ENCODE measurements at regions not wholly inside any gene's neighbourhood (a gene's known extent, or its start where the extent isn't known, plus 50 kb on each side); places are given as distances from the start of the nearest gene placed in this dataset.
"Not testable (repeated sequence)": the region's sequence is repeated elsewhere in the genome, so short reads cannot be mapped to it uniquely, and the experiment has no call there.

DNA sequence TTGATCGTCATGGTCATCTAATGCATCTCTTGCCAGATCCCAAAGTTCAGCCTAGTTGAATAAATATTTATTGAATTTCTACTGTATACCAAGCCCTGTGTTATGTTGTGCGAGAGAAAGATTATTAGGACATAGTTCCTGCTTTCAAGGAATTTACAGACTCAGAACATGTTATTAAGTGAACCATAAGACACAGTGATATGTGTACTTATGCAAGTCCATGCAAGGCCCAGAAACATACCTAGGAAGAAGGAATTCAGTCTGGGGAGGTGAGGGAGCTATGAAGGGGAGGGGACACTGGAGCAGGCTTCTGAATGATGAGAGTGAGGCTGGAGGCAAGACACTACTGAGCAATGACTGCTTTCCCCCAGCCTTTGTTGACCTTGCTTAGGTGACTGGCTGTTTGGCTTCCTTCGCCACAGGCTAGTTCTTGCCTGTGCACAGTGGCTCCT, 81.4 kb downstream of the ACAA2 start:
- Mint-ChIP-seq H3K4me1 (no peaks in the 10 kb centered on the region), H3K27me3 (peaks cover 15% of the 10 kb centered on the region), H3K4me3 (no peak overlapping the region), H3K9me3 (ENCODE audit: low read depth) (no peaks in the 10 kb centered on the region), H3K36me3 (no peaks in the 10 kb centered on the region), H3K27ac (no peak overlapping the region)
- DNase-seq: no peak
- CTCF ChIA-PET: interaction anchor here (1.3 kb wide), 1 partner anchor 128 kb away, joined by 4 read pairs; no protein-coding TSS in a partner anchor
- no peak for ATAC-seq

GRCh38 chr18:49731421-49731841, 81.9 kb downstream of the ACAA2 start:
- ATAC-seq (no peak), DNase-seq (no peak)
- Mint-ChIP-seq H3K4me1 (no peaks in the 10 kb centered on the region), H3K27me3 (peaks cover 11% of the 10 kb centered on the region), H3K27ac (no peak overlapping the region), H3K4me3 (no peak overlapping the region), H3K36me3 (no peaks in the 10 kb centered on the region), H3K9me3 (ENCODE audit: low read depth) (no peaks in the 10 kb centered on the region)
- CTCF ChIA-PET: interaction anchor here (1.3 kb wide), 1 partner anchor 129 kb away, joined by 4 read pairs; no protein-coding TSS in a partner anchor

- H3K27me3 Mint-ChIP-seq: peaks cover 11% of the 10 kb centered on the region
- DNase-seq (no peak), ATAC-seq (no peak)
- CTCF ChIA-PET: interaction anchor here (1.3 kb wide), 1 partner anchor 129 kb away, joined by 4 read pairs; no protein-coding TSS in a partner anchor
- H3K27ac Mint-ChIP-seq: no peak overlapping the region
- no peaks in the 10 kb centered on the region for H3K36me3 Mint-ChIP-seq
- H3K9me3 Mint-ChIP-seq (ENCODE audit: low read depth): no peaks in the 10 kb centered on the region
- H3K4me1 Mint-ChIP-seq: no peaks in the 10 kb centered on the region
- H3K4me3 Mint-ChIP-seq: no peak overlapping the region
Observed at GRCh38 chr18:49730951-49731391, 82.4 kb downstream of the ACAA2 start.

- DNase-seq (peak; percentile 55), ATAC-seq (peak; percentile 48)
- peaks cover 8% of the 10 kb centered on the region for H3K4me1 Mint-ChIP-seq
- H3K9me3 Mint-ChIP-seq (ENCODE audit: low read depth): no peaks in the 10 kb centered on the region
- H3K36me3 Mint-ChIP-seq: no peaks in the 10 kb centered on the region
- CTCF ChIA-PET: interaction anchor here (0.7 to 0.9 kb wide), 2 partner anchors 10 to 134 kb away, joined by 3 read pairs; no protein-coding TSS in a partner anchor
- H3K27me3 Mint-ChIP-seq: peaks cover 6% of the 10 kb centered on the region
- H3K4me3 Mint-ChIP-seq: no peak overlapping the region
- no peak overlapping the region for H3K27ac Mint-ChIP-seq
Observed at GRCh38 chr18:49728542-49728941, 84.8 kb downstream of the ACAA2 start.

DNA sequence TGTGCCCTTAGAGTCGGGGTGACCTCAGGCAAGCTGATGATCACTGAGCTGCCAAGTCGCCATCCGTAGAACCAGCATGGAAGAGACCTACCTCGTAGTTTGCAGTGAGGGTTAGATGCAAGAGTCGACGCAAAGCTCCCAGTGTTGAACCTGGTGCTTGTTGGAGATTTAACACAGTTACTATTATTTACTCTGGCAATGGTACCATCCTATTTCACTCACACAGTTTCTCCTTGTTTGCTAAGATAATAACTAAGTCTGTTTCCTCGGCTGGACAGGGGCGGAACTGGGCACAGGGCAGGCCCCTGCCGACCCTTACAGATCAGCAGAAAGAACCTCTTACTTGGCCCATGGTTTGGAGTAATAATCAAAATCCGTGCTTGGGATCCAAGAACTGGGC, 85.5 kb downstream of the ACAA2 start:
- no peaks in the 10 kb centered on the region for H3K36me3 Mint-ChIP-seq
- ATAC-seq (no peak), DNase-seq (no peak)
- H3K9me3 Mint-ChIP-seq (ENCODE audit: low read depth): no peaks in the 10 kb centered on the region
- peaks cover 13% of the 10 kb centered on the region for H3K27me3 Mint-ChIP-seq
- CTCF ChIA-PET: interaction anchor here (1.6 kb wide), 1 partner anchor 167 kb away, joined by 4 read pairs; no protein-coding TSS in a partner anchor
- H3K4me1 Mint-ChIP-seq: peaks cover 12% of the 10 kb centered on the region
- H3K4me3 Mint-ChIP-seq: no peak overlapping the region
- H3K27ac Mint-ChIP-seq: no peak overlapping the region

DNA sequence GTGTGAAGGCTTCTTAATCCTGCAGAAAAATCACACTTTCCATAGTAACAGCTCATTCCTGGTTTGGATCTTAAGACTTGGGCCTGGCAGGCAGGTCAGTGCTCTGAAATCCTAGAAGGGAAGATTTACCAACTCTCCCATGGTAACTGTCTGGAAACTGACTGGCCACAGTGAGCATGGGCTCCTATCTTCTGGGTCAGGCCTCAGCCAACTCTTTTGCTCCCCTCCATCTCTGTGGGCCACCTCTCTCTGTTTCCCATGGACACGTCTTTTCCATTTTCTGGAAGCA, 86.7 kb downstream of the ACAA2 start:
- Mint-ChIP-seq H3K36me3 (no peaks in the 10 kb centered on the region), H3K4me3 (no peak overlapping the region), H3K27me3 (peaks cover 25% of the 10 kb centered on the region), H3K9me3 (ENCODE audit: low read depth) (no peaks in the 10 kb centered on the region), H3K4me1 (peaks cover 12% of the 10 kb centered on the region), H3K27ac (no peak overlapping the region)
- DNase-seq (no peak), ATAC-seq (no peak)
- CTCF ChIA-PET: interaction anchor here (1.6 kb wide), 1 partner anchor 166 kb away, joined by 4 read pairs; no protein-coding TSS in a partner anchor

DNA sequence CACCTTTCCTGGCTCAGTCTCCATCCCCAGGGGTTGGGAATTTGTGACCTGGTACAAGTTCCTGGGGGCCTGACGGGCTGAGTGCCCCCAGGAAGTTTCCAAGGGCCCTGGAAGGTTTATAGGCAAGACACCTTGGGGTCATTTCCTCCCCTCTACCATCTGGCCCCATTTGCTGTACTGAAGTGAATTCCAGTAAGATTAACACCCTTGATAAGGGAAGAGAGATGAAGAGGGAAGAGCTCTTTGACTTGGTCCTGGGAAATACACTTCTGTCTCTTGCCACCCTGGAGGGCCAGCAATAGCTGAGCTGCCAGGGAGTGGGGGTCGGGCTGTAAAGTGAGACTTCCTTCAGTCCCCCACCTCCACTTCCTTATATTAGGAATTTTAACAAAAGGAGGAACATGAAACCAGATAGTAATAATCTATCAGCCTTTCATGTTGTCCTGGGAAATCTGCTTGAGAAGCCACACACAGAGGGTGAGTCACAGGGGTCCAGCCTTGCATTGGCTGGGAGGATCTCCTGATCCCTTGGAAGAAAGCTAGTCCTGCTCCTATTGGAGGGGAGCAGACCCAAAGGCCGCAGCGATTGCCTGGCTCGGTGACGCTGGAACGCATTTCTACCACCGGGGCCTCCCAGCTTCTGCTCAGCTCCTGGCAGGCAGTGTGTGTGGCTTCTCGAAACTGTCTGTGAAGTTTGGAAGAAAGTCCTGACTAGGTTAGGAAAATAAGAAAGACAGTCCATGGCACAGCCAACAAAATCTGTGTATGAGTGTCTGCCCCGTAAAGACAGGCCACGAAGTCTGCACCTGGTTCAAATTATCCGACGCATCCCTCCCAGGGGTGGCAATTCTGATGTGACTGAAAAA, 87.3 kb downstream of the ACAA2 start:
- H3K36me3 Mint-ChIP-seq: no peaks in the 10 kb centered on the region
- no peak for DNase-seq
- no peak overlapping the region for H3K4me3 Mint-ChIP-seq
- peaks cover 28% of the 10 kb centered on the region for H3K27me3 Mint-ChIP-seq
- H3K27ac Mint-ChIP-seq: no peak overlapping the region
- no peak for ATAC-seq
- peaks cover 12% of the 10 kb centered on the region for H3K4me1 Mint-ChIP-seq
- no peaks in the 10 kb centered on the region for H3K9me3 Mint-ChIP-seq (ENCODE audit: low read depth)
- CTCF ChIA-PET: no interaction called here

- peak overlapping the region; percentile 2 for H3K4me3 Mint-ChIP-seq
- CTCF ChIA-PET: interaction anchor here (2.1 kb wide), 1 partner anchor 134 kb away, joined by 8 read pairs; no protein-coding TSS in a partner anchor
- H3K4me1 Mint-ChIP-seq: peaks cover 12% of the 10 kb centered on the region
- no peaks in the 10 kb centered on the region for H3K9me3 Mint-ChIP-seq (ENCODE audit: low read depth)
- H3K27ac Mint-ChIP-seq: no peak overlapping the region
- DNase-seq: peak; percentile 58
- peaks cover 29% of the 10 kb centered on the region for H3K27me3 Mint-ChIP-seq
- ATAC-seq: peak; percentile 87
- no peaks in the 10 kb centered on the region for H3K36me3 Mint-ChIP-seq
Observed at GRCh38 chr18:49723648-49724180, 89.6 kb downstream of the ACAA2 start.

- Mint-ChIP-seq H3K27ac (no peak overlapping the region), H3K27me3 (peaks cover 34% of the 10 kb centered on the region), H3K9me3 (ENCODE audit: low read depth) (no peaks in the 10 kb centered on the region), H3K4me3 (no peak overlapping the region), H3K36me3 (no peaks in the 10 kb centered on the region), H3K4me1 (peaks cover 12% of the 10 kb centered on the region)
- DNase-seq (no peak), ATAC-seq (no peak)
- CTCF ChIA-PET: interaction anchor here (0.6 to 2.1 kb wide), 2 partner anchors 12 to 136 kb away, joined by 3 to 8 read pairs; no protein-coding TSS in a partner anchor
Observed at GRCh38 chr18:49722477-49722876, 90.9 kb downstream of the ACAA2 start.

- CTCF ChIA-PET: interaction anchor here (2.1 kb wide), 1 partner anchor 136 kb away, joined by 8 read pairs; no protein-coding TSS in a partner anchor
- Mint-ChIP-seq H3K4me1 (peaks cover 12% of the 10 kb centered on the region), H3K4me3 (no peak overlapping the region), H3K27ac (no peak overlapping the region), H3K36me3 (no peaks in the 10 kb centered on the region), H3K27me3 (peaks cover 34% of the 10 kb centered on the region), H3K9me3 (ENCODE audit: low read depth) (no peaks in the 10 kb centered on the region)
- no peak for ATAC-seq
- no peak for DNase-seq
Observed at GRCh38 chr18:49721981-49722380, 91.4 kb downstream of the ACAA2 start.

GRCh38 chr18:49720944-49721343, 92.4 kb downstream of the ACAA2 start:
- H3K4me1 Mint-ChIP-seq: peaks cover 12% of the 10 kb centered on the region
- peaks cover 34% of the 10 kb centered on the region for H3K27me3 Mint-ChIP-seq
- H3K36me3 Mint-ChIP-seq; DNase-seq; CTCF ChIA-PET; H3K9me3 Mint-ChIP-seq (ENCODE audit: low read depth); H3K4me3 Mint-ChIP-seq; H3K27ac Mint-ChIP-seq; ATAC-seq: not testable (repeated sequence)

- peaks cover 43% of the 10 kb centered on the region for H3K27me3 Mint-ChIP-seq
- no peaks in the 10 kb centered on the region for H3K4me1 Mint-ChIP-seq
- no peaks in the 10 kb centered on the region for H3K36me3 Mint-ChIP-seq
- H3K27ac Mint-ChIP-seq: no peak overlapping the region
- DNase-seq: no peak
- no peaks in the 10 kb centered on the region for H3K9me3 Mint-ChIP-seq (ENCODE audit: low read depth)
- no peak for ATAC-seq
- no peak overlapping the region for H3K4me3 Mint-ChIP-seq
- CTCF ChIA-PET: no interaction called here
Observed at GRCh38 chr18:49717617-49718016, 95.7 kb downstream of the ACAA2 start.

- no peak overlapping the region for H3K4me3 Mint-ChIP-seq
- DNase-seq (no peak), ATAC-seq (no peak)
- H3K4me1 Mint-ChIP-seq: no peaks in the 10 kb centered on the region
- CTCF ChIA-PET: no interaction called here
- H3K9me3 Mint-ChIP-seq (ENCODE audit: low read depth): no peaks in the 10 kb centered on the region
- H3K36me3 Mint-ChIP-seq: no peaks in the 10 kb centered on the region
- no peak overlapping the region for H3K27ac Mint-ChIP-seq
- peaks cover 35% of the 10 kb centered on the region for H3K27me3 Mint-ChIP-seq
Observed at GRCh38 chr18:49716035-49716434, 97.3 kb downstream of the ACAA2 start.

GRCh38 chr18:49709347-49709690, 104.0 kb downstream of the ACAA2 start:
- H3K27me3 Mint-ChIP-seq: peaks cover 22% of the 10 kb centered on the region
- DNase-seq: no peak
- H3K4me1 Mint-ChIP-seq: peaks cover 8% of the 10 kb centered on the region
- no peaks in the 10 kb centered on the region for H3K36me3 Mint-ChIP-seq
- no peaks in the 10 kb centered on the region for H3K9me3 Mint-ChIP-seq (ENCODE audit: low read depth)
- H3K4me3 Mint-ChIP-seq: no peak overlapping the region
- no peak overlapping the region for H3K27ac Mint-ChIP-seq
- CTCF ChIA-PET: no interaction called here
- ATAC-seq: no peak
